ENCODE measurements at regions not wholly inside any gene's neighbourhood (a gene's known extent, or its start where the extent isn't known, plus 50 kb on each side); places are given as distances from the start of the nearest gene placed in this dataset.

DNA sequence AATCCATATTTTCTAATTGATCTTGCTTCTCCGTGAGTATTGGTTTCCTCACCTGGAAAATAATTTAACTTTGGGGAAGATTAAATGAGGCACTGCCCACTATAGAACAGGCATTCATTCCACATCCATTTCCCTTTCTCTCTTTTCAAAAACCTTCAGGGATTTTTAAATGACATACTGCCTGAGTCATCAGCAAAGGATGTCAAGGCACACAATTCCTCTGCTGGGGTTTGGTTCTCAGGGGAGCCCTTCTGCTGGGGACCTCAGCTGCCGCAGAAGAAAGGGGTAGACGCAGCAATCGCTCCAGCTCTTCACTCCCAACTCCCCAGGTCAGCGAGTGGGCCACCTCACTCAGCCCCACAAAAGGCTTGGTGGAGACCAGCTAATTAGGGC lies 90.7 kb upstream of the BACH2 start:
- TF ChIP-seq, protein P1, sequence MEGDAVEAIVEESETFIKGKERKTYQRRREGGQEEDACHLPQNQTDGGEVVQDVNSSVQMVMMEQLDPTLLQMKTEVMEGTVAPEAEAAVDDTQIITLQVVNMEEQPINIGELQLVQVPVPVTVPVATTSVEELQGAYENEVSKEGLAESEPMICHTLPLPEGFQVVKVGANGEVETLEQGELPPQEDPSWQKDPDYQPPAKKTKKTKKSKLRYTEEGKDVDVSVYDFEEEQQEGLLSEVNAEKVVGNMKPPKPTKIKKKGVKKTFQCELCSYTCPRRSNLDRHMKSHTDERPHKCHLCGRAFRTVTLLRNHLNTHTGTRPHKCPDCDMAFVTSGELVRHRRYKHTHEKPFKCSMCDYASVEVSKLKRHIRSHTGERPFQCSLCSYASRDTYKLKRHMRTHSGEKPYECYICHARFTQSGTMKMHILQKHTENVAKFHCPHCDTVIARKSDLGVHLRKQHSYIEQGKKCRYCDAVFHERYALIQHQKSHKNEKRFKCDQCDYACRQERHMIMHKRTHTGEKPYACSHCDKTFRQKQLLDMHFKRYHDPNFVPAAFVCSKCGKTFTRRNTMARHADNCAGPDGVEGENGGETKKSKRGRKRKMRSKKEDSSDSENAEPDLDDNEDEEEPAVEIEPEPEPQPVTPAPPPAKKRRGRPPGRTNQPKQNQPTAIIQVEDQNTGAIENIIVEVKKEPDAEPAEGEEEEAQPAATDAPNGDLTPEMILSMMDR (IDR thresholded peaks at IDR 0.05; ENCODE audit: control extremely low read depth, extremely low read depth), result no peak
- DNase-seq (no peak), ATAC-seq (ENCODE audit: insufficient read depth, low FRiP score) (no peak)
- peaks cover 0 to 33% (median 6%) of the 10 kb centered on the region in 3 donors for H3K27me3 ChIP-seq (ENCODE audit: control insufficient read depth in 3 of 3, insufficient read depth in 3 of 3, low read length in 2 of 3)
- WGBS, 2 donors, result 73 to 91% methylated on average over 5 of the region's 5 CpGs
- H3K4me1 ChIP-seq (ENCODE audit: control insufficient read depth in 5 of 5, insufficient read depth in 5 of 5, low read length in 5 of 5), result no peaks in the 10 kb centered on the region
- no peak overlapping the region for H3K4me3 ChIP-seq
- no peak overlapping the region for H3K9ac ChIP-seq (ENCODE audit: insufficient read depth in 1 of 2, low read length in 2 of 2)
- no peaks in the 10 kb centered on the region for H3K9me3 ChIP-seq (ENCODE audit: control insufficient read depth in 4 of 4, insufficient read depth in 3 of 4, low read length in 3 of 4)
- H3K27ac ChIP-seq (ENCODE audit: low read depth in 1 of 2, low read length in 1 of 2), result no peak overlapping the region
- H3K36me3 ChIP-seq (ENCODE audit: control insufficient read depth in 4 of 4, insufficient read depth in 4 of 4, low read length in 4 of 4), result no peaks in the 10 kb centered on the region

DNA sequence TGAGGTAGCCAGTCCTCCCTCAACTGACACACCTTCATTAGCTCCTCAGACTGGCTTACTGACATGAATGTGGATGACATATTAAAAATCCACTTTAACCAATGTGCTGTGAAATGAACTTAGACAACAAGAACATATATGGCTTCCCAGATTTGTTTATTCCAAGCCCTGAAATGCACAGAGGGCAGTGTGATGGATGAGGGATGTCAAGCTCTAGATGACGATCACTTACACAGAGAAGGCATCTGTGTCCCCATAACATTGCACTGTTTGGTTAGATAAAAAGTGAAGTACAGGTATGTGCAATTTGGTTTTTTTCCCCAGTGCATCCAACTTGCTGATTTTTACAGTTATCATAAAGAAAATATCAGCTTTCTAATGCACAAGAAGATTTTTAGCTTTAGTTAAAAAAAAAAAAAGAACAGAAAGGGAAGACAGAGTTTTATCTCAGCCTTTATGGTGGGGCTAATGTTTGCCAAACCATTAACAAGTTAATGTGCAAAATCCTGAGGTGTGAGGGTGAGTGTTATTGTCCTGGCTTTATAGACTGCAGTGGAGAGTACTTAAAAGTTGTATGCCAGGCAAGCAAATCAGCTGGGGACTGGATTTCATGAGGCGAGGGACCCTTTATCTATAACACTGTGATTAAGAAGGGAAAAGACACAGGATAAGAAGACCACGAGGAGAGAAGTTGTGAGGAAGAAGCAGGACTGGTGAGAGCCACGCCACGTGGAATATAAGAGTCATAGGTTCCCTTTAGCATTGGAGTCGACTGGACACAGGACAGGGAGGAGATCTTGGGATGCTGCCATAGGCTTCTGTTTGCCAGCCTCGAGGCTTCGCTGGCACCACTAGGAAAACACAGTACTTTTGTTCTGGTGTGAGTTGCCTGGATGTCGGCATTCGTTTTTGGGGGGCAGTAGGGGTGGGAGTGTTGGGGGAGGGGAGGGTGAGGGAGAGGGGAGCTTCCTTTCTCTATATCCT lies 90.0 kb upstream of the BACH2 start:
- no peaks in the 10 kb centered on the region for H3K9me3 ChIP-seq (ENCODE audit: control insufficient read depth in 4 of 4, insufficient read depth in 3 of 4, low read length in 3 of 4)
- DNase-seq (no peak), ATAC-seq (ENCODE audit: insufficient read depth, low FRiP score) (no peak)
- H3K36me3 ChIP-seq (ENCODE audit: control insufficient read depth in 4 of 4, insufficient read depth in 4 of 4, low read length in 4 of 4), result no peaks in the 10 kb centered on the region
- H3K27ac ChIP-seq (ENCODE audit: low read depth in 1 of 2, low read length in 1 of 2), result no peak overlapping the region
- 56 to 79% methylated on average over 10 of the region's 10 CpGs for WGBS, 2 donors
- H3K9ac ChIP-seq (ENCODE audit: insufficient read depth in 1 of 2, low read length in 2 of 2), result no peak overlapping the region
- no peak overlapping the region for H3K4me3 ChIP-seq
- no peaks in the 10 kb centered on the region for H3K4me1 ChIP-seq (ENCODE audit: control insufficient read depth in 5 of 5, insufficient read depth in 5 of 5, low read length in 5 of 5)
- TF ChIP-seq, protein P1 (IDR thresholded peaks at IDR 0.05; ENCODE audit: control extremely low read depth, extremely low read depth), result no peak
- H3K27me3 ChIP-seq (ENCODE audit: control insufficient read depth in 3 of 3, insufficient read depth in 3 of 3, low read length in 2 of 3), result peaks cover 0 to 30% (median 6%) of the 10 kb centered on the region in 3 donors

DNA sequence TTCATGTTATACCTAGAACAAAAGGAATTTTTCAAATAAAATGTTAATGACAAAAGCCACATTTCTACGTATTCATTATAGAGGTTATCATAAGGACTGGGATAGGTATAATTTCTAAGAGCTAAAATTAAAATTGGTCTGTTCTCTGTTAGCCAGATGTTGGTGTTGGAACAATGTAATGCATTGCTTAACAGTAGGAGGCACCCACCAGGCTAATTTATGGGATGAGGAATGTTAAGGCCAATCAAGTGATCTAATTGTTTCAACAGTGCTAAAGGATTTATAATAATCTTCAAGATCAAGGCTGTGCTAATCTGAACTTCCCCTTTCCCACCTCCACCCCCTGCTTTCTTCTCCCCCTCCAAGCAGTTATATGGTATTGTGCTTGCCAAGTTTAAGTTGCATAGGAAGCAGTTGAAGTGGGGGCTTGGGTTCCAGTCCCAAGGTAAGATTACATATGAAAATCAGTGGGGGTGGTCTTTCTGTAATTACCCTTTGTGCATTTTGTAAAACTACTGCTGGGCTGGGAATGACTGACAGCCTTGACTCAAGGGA lies 89.2 kb upstream of the BACH2 start:
- Histone ChIP-seq H3K9me3 (ENCODE audit: control insufficient read depth in 4 of 4, insufficient read depth in 3 of 4, low read length in 3 of 4) (no peaks in the 10 kb centered on the region), H3K27me3 (ENCODE audit: control insufficient read depth in 3 of 3, insufficient read depth in 3 of 3, low read length in 2 of 3) (peaks cover 0 to 29% (median 6%) of the 10 kb centered on the region in 3 donors), H3K4me1 (ENCODE audit: control insufficient read depth in 5 of 5, insufficient read depth in 5 of 5, low read length in 5 of 5) (no peaks in the 10 kb centered on the region), H3K9ac (ENCODE audit: insufficient read depth in 1 of 2, low read length in 2 of 2) (no peak overlapping the region), H3K36me3 (ENCODE audit: control insufficient read depth in 4 of 4, insufficient read depth in 4 of 4, low read length in 4 of 4) (no peaks in the 10 kb centered on the region), H3K4me3 (no peak overlapping the region), H3K27ac (ENCODE audit: low read depth in 1 of 2, low read length in 1 of 2) (no peak overlapping the region)
- WGBS, 2 donors, result 93 to 94% methylated on average over 1 of the region's 1 CpG
- ATAC-seq (ENCODE audit: insufficient read depth, low FRiP score) (no peak), DNase-seq (no peak)
- TF ChIP-seq, protein P1 (IDR thresholded peaks at IDR 0.05; ENCODE audit: control extremely low read depth, extremely low read depth), result no peak
